ENCODE measurements at regions not wholly inside any gene's neighbourhood (a gene's known extent, or its start where the extent isn't known, plus 50 kb on each side); places are given as distances from the start of the nearest gene placed in this dataset.

GRCh38 chr2:217436386-217436785 lies 566.4 kb downstream of the TNS1 start:
- DNase-seq: no peak

- DNase-seq: peak; percentile 98
Observed at GRCh38 chr2:217434180-217434975, 568.4 kb downstream of the TNS1 start.

- DNase-seq: peak; percentile 58
Observed at GRCh38 chr2:217433522-217433921, 569.3 kb downstream of the TNS1 start.

- DNase-seq: no peak
Observed at GRCh38 chr2:217431577-217432269, 571.1 kb downstream of the TNS1 start.

- DNase-seq: no peak
Observed at GRCh38 chr2:217430916-217431576, 571.2 kb upstream of the TNP1 start.

GRCh38 chr2:217429981-217430500 lies 570.2 kb upstream of the TNP1 start:
- no peak for DNase-seq

GRCh38 chr2:217421834-217422233 lies 562.0 kb upstream of the TNP1 start:
- no peak for DNase-seq

- DNase-seq: no peak
Observed at GRCh38 chr2:217420854-217421253, 561.0 kb upstream of the TNP1 start.

GRCh38 chr2:217419055-217419671 lies 559.3 kb upstream of the TNP1 start:
- DNase-seq: no peak

GRCh38 chr2:217418544-217418943 lies 558.7 kb upstream of the TNP1 start:
- no peak for DNase-seq

- no peak for DNase-seq
Observed at GRCh38 chr2:217418090-217418489, 558.2 kb upstream of the TNP1 start.

GRCh38 chr2:217417536-217417935 lies 557.7 kb upstream of the TNP1 start:
- no peak for DNase-seq

GRCh38 chr2:217415316-217415715 lies 555.5 kb upstream of the TNP1 start:
- DNase-seq: no peak

- DNase-seq: no peak
Observed at GRCh38 chr2:217414429-217414828, 554.6 kb upstream of the TNP1 start.

- DNase-seq: no peak
Observed at GRCh38 chr2:217413193-217413592, 553.3 kb upstream of the TNP1 start.

GRCh38 chr2:217412721-217413120 lies 552.9 kb upstream of the TNP1 start:
- DNase-seq: no peak

GRCh38 chr2:217412277-217412676 lies 552.4 kb upstream of the TNP1 start:
- no peak for DNase-seq

GRCh38 chr2:217410681-217410960 lies 550.8 kb upstream of the TNP1 start:
- no peak for DNase-seq

GRCh38 chr2:217409949-217410680 lies 550.3 kb upstream of the TNP1 start:
- peak; percentile 31 for DNase-seq

- DNase-seq: no peak
Observed at GRCh38 chr2:217407362-217407761, 547.5 kb upstream of the TNP1 start.

GRCh38 chr2:217404236-217404760 lies 544.4 kb upstream of the TNP1 start:
- DNase-seq: no peak

GRCh38 chr2:217402761-217403383 lies 543.0 kb upstream of the TNP1 start:
- DNase-seq: peak; percentile 87

Measured in NCI-H2227 treated with DMSO at 0.1 percent for 48 hours (cell line).